HepG2 (cell line): ENCODE measurements at regions not wholly inside any gene's neighbourhood (a gene's known extent, or its start where the extent isn't known, plus 50 kb on each side); places are given as distances from the start of the nearest gene placed in this dataset.

ENCODE experiments used
- ATAC-seq: fragments of 200-7000 bp; cut with Tn5 transposase; 3 replicates; pipeline ENCODE4 v1.9.1; 2020; ENCODE audit warnings: mild to moderate bottlenecking, moderate library complexity
- BruUV-seq: library from RNA; stranded (reverse); fragments of 400-500 nt; replicated peaks from 2 replicates; lab custom pipeline; 2021; lab: Mats Ljungman, UMichigan
- CTCF ChIA-PET: fragments of 300-600 bp; formaldehyde crosslinking; extraction: SDS; loops from one replicate; lab custom pipeline; 2021; ENCODE audit warnings: low total read pairs, inconsistent platforms, low intra/inter-chr PET ratio; lab: Yijun Ruan, JAX
- POLR2A ChIA-PET: fragments of 350-600 bp; sonication (Branson Sonifier 250); formaldehyde crosslinking; loops from one replicate; lab custom pipeline; 2020; ENCODE audit warnings: antibody characterized with exemption, inconsistent platforms; lab: Yijun Ruan, JAX
- DNase-seq: peaks from one replicate; pipeline ENCODE4 v3.0.0-alpha.2; 2015; ENCODE audit warnings: low spot score
- FAIRE-seq: peaks from 3 replicates; lab custom pipeline; 2011; peaks lifted over from hg19 to GRCh38; lab: Jason Lieb, UNC
- H2AFZ ChIP-seq: one replicate; pipeline ENCODE4 v1.6.1; 2011; ENCODE audit warnings: low read length, inconsistent platforms
- H3K27ac ChIP-seq: fragments of 300-600 bp; 3 replicates; pipeline ENCODE4 v1.8.0; 2011; ENCODE audit warnings: mixed run types, mild to moderate bottlenecking, mixed read lengths, low read length, inconsistent platforms; ENCODE audit not compliant: insufficient read depth; ENCODE audit errors: extremely low read length
- H3K27me3 ChIP-seq, 2 experiments: fragments of 200-600 bp in 1 of 2; 2 replicates in 1 of 2; 3 replicates in 1 of 2; pipeline versions ENCODE4 v1.6.0 to v1.8.0; 2011; ENCODE audit warnings: low read length in 2 of 2, mild to moderate bottlenecking in 2 of 2, moderate library complexity in 2 of 2, inconsistent platforms in 1 of 2; ENCODE audit not compliant: insufficient read depth in 2 of 2, control insufficient read depth in 1 of 2
- H3K36me3 ChIP-seq, 2 experiments: fragments of 200-600 bp in 1 of 2; replicated peaks in 1 of 2; 2 replicates in 1 of 2; 3 replicates in 1 of 2; pipeline versions ENCODE4 v1.5.1 to v1.8.0; 2011; ENCODE audit warnings: low read length in 2 of 2, inconsistent platforms in 1 of 2; ENCODE audit not compliant: insufficient read depth in 2 of 2, control insufficient read depth in 1 of 2
- H3K4me1 ChIP-seq: 2 replicates; pipeline ENCODE4 v1.5.1; 2012; ENCODE audit warnings: low read length, inconsistent platforms; ENCODE audit not compliant: insufficient read depth
- H3K4me2 ChIP-seq: 2 replicates; pipeline ENCODE4 v1.6.0; 2011; ENCODE audit warnings: low read depth, low read length, inconsistent platforms
- H3K4me3 ChIP-seq, 3 experiments: fragments of 200-600 bp in 1 of 3; sonication (generic), shearing (Covaris generic) in 1 of 3; replicated peaks in 1 of 3; 2 replicates each; pipeline ENCODE4 v1.5.1; 2011 to 2016; ENCODE audit warnings: low read length in 3 of 3, inconsistent platforms in 2 of 3, low read depth in 2 of 3, mild to moderate bottlenecking in 2 of 3, control low read depth in 1 of 3, mixed read lengths in 1 of 3; ENCODE audit not compliant: insufficient read depth in 1 of 3
- H3K79me2 ChIP-seq: one replicate; pipeline ENCODE4 v1.6.1; 2011; ENCODE audit warnings: low read length, inconsistent platforms; ENCODE audit not compliant: insufficient read depth
- H3K9ac ChIP-seq: 2 replicates; pipeline ENCODE4 v1.6.0; 2011; ENCODE audit warnings: mild to moderate bottlenecking, low read depth, low read length, inconsistent platforms; ENCODE audit not compliant: insufficient read depth
- H3K9me3 ChIP-seq: 2 replicates; pipeline ENCODE4 v1.5.1; 2012; ENCODE audit warnings: mild to moderate bottlenecking, low read length
- H4K20me1 ChIP-seq: 2 replicates; pipeline ENCODE4 v1.6.0; 2011; ENCODE audit warnings: inconsistent platforms, mild to moderate bottlenecking, low read length, moderate library complexity; ENCODE audit not compliant: insufficient read depth
- CBX2 ChIP-seq, 2 experiments: fragments of 200-600 bp in 1 of 2; sonication (generic); formaldehyde crosslinking in 1 of 2; IDR thresholded peaks; 2 replicates each; pipeline versions ENCODE4 v1.7.0 to v1.8.1; 2018 to 2022; ENCODE audit warnings: low read depth in 2 of 2, low read length in 1 of 2, mild to moderate bottlenecking in 1 of 2, missing genetic modification reagents in 1 of 2
- DMAP1 ChIP-seq: IDR thresholded peaks from 2 replicates; pipeline ENCODE4 v1.6.1; 2016
- GABPA ChIP-seq, 2 experiments: IDR thresholded peaks; 2 replicates each; pipeline ENCODE4 v1.6.1; 2011 to 2016; ENCODE audit warnings: low read depth in 2 of 2, low read length in 1 of 2, missing biosample characterization in 1 of 2, missing genetic modification characterization in 1 of 2
- GZF1 ChIP-seq: sonication (generic); formaldehyde crosslinking; IDR thresholded peaks from 2 replicates; pipeline ENCODE4 v1.5.1; 2020; ENCODE audit warnings: mild to moderate bottlenecking, missing genetic modification reagents
- JUNB ChIP-seq: sonication (generic); formaldehyde crosslinking; IDR thresholded peaks from 2 replicates; pipeline ENCODE4 v1.8.0; 2022; ENCODE audit warnings: missing genetic modification reagents, mild to moderate bottlenecking, borderline replicate concordance
- MAZ ChIP-seq, 2 experiments: sonication (generic) in 1 of 2; formaldehyde crosslinking in 1 of 2; IDR thresholded peaks; 2 replicates each; pipeline versions ENCODE4 v1.5.0 to v1.6.1; 2012 to 2020; ENCODE audit warnings: low read depth in 2 of 2, mild to moderate bottlenecking in 2 of 2, borderline replicate concordance in 1 of 2, improper control_type of control experiment in 1 of 2, low read length in 1 of 2, missing genetic modification reagents in 1 of 2, moderate library complexity in 1 of 2
- RXRA ChIP-seq: sonication (generic); formaldehyde crosslinking; IDR thresholded peaks from 2 replicates; pipeline ENCODE4 v1.5.1; 2020; ENCODE audit warnings: missing genetic modification reagents
- TFDP2 ChIP-seq: sonication (generic); formaldehyde crosslinking; IDR thresholded peaks from 2 replicates; pipeline ENCODE4 v1.4.0; 2020; ENCODE audit warnings: missing genetic modification reagents
- YEATS2 ChIP-seq: sonication (generic); formaldehyde crosslinking; IDR thresholded peaks from 2 replicates; pipeline ENCODE4 v1.4.0; 2020; ENCODE audit warnings: missing genetic modification reagents, borderline replicate concordance
- ZBTB14 ChIP-seq: sonication (generic); formaldehyde crosslinking; IDR thresholded peaks from 2 replicates; pipeline ENCODE4 v1.4.0; 2020; ENCODE audit warnings: missing genetic modification reagents
- ZNF891 ChIP-seq: sonication (generic); formaldehyde crosslinking; IDR thresholded peaks from 2 replicates; pipeline ENCODE4 v1.5.0; 2020; ENCODE audit warnings: mild to moderate bottlenecking, missing genetic modification reagents
- WGBS: methylation state at CpG from one replicate; pipeline ENCODE4 v1.1.6; 2017; ENCODE audit warnings: low lambda C conversion rate; 5-methylcytosine and 5-hydroxymethylcytosine counted together
- in situ Hi-C: cut with HindIII; loops from 2 replicates; pipeline ENCODE4 v1.10.0; 2017; ENCODE audit warnings: low pct_unique_long_range_greater_than_20kb; ENCODE audit not compliant: extremely low pct_ligation_motif_present
- intact Hi-C: fragments of 100-400 bp; cut with micrococcal nuclease; formaldehyde crosslinking; loops from one replicate; pipeline ENCODE4 v1.10.0; 2022; ENCODE audit not compliant: unreplicated experiment

GRCh38 chr14:49401373-49401772 lies 184.8 kb downstream of the RPS29 start:
- Histone ChIP-seq H3K27me3 (no peaks in the 10 kb centered on the region), H3K36me3 (no peaks in the 10 kb centered on the region), H3K4me3 (no peak overlapping the region), H3K79me2 (no peaks in the 10 kb centered on the region), H3K4me1 (no peaks in the 10 kb centered on the region), H3K9me3 (no peaks in the 10 kb centered on the region), H3K9ac (no peak overlapping the region), H4K20me1 (no peaks in the 10 kb centered on the region), H3K27ac (no peak overlapping the region), H3K4me2 (no peak overlapping the region), H2AFZ (no peak overlapping the region)
- DNase-seq = no peak
- CTCF ChIA-PET = no interaction called here
- FAIRE-seq = no peak
- POLR2A ChIA-PET = no interaction called here
- BruUV-seq = no TSS peak
- WGBS = 47% methylated on average over 2 of the region's 2 CpGs
- ATAC-seq = no peak
- intact Hi-C loops = no loop called here
- in situ Hi-C loops = no loop called here
- TF ChIP-seq CBX2 (IDR thresholded peaks at IDR 0.05; ENCODE audit: low read depth, low read length) (no peak), CBX2 (CRISPR knock-in tag; IDR thresholded peaks at IDR 0.05; ENCODE audit: low read depth) (no peak), ZBTB14 (CRISPR knock-in tag) (no peak), TFDP2 (CRISPR knock-in tag) (no peak), JUNB (CRISPR knock-in tag) (no peak), GZF1 (CRISPR knock-in tag) (no peak), ZNF891 (no peak), YEATS2 (no peak), DMAP1 (CRISPR knock-in tag) (no peak), GABPA (IDR thresholded peaks at IDR 0.05; ENCODE audit: low read depth, low read length) (no peak), GABPA (CRISPR knock-in tag; IDR thresholded peaks at IDR 0.05; ENCODE audit: low read depth) (no peak), MAZ (IDR thresholded peaks at IDR 0.05; ENCODE audit: borderline replicate concordance, low read depth, low read length) (no peak), MAZ (CRISPR knock-in tag; IDR thresholded peaks at IDR 0.05; ENCODE audit: low read depth) (no peak), RXRA (no peak)
